WTC11 (cell line): ENCODE measurements at regions not wholly inside any gene's neighbourhood (a gene's known extent, or its start where the extent isn't known, plus 50 kb on each side); places are given as distances from the start of the nearest gene placed in this dataset.

Experiments used
- ETV6 ChIP-seq: sonication (generic); formaldehyde crosslinking; IDR thresholded peaks from 2 replicates; pipeline ENCODE4 v1.8.1; 2022; ENCODE audit warnings: mild to moderate bottlenecking, missing genetic modification reagents
- TF ChIP-seq, protein P1 (sequence below): fragments of 200-600 bp; IDR thresholded peaks from 2 replicates; pipeline ENCODE4 v1.8.0; 2022; ENCODE audit warnings: antibody characterized with exemption
- TF ChIP-seq, protein P2 (sequence below): sonication (generic); formaldehyde crosslinking; conservative IDR thresholded peaks from 2 replicates; pipeline ENCODE4 v1.8.1; 2022; ENCODE audit warnings: mild to moderate bottlenecking, missing genetic modification reagents
- TF ChIP-seq, protein P3 (sequence below): sonication (generic); formaldehyde crosslinking; IDR thresholded peaks from 2 replicates; pipeline ENCODE4 v1.8.1; 2023; ENCODE audit warnings: mild to moderate bottlenecking, missing genetic modification reagents, moderate library complexity

DNA sequence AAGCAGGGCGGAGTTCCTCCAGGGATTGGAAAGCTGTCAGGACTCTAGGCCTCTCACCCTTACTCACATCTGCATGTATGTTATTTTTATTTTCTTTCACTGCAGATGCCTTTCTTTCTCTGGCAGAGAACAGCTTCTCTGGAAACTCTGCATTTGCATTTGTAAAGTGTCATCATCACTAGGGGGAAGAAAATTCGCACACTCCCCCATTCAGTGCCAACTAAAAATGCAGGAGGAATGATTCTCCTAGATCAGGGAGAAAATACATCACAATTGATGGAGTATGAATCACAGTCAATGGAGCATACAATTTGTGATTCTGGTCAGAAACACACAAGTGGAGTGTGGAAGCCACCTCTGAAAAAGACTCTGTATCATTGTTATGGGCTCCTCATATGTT lies 351.4 kb upstream of the FTMT start:
- TF ChIP-seq, protein P1, sequence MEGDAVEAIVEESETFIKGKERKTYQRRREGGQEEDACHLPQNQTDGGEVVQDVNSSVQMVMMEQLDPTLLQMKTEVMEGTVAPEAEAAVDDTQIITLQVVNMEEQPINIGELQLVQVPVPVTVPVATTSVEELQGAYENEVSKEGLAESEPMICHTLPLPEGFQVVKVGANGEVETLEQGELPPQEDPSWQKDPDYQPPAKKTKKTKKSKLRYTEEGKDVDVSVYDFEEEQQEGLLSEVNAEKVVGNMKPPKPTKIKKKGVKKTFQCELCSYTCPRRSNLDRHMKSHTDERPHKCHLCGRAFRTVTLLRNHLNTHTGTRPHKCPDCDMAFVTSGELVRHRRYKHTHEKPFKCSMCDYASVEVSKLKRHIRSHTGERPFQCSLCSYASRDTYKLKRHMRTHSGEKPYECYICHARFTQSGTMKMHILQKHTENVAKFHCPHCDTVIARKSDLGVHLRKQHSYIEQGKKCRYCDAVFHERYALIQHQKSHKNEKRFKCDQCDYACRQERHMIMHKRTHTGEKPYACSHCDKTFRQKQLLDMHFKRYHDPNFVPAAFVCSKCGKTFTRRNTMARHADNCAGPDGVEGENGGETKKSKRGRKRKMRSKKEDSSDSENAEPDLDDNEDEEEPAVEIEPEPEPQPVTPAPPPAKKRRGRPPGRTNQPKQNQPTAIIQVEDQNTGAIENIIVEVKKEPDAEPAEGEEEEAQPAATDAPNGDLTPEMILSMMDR: no peak
- TF ChIP-seq ETV6: no peak
- TF ChIP-seq, protein P2, sequence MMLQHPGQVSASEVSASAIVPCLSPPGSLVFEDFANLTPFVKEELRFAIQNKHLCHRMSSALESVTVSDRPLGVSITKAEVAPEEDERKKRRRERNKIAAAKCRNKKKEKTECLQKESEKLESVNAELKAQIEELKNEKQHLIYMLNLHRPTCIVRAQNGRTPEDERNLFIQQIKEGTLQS (CRISPR knock-in tag): no peak
- TF ChIP-seq, protein P3, sequence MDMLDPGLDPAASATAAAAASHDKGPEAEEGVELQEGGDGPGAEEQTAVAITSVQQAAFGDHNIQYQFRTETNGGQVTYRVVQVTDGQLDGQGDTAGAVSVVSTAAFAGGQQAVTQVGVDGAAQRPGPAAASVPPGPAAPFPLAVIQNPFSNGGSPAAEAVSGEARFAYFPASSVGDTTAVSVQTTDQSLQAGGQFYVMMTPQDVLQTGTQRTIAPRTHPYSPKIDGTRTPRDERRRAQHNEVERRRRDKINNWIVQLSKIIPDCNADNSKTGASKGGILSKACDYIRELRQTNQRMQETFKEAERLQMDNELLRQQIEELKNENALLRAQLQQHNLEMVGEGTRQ (CRISPR knock-in tag): no peak
